Coronary artery (tissue), 2 donors: ENCODE measurements at regions not wholly inside any gene's neighbourhood (a gene's known extent, or its start where the extent isn't known, plus 50 kb on each side); places are given as distances from the start of the nearest gene placed in this dataset.

ENCODE experiments used
- DNase-seq: peaks from one replicate; pipeline ENCODE4 v3.0.0-alpha.2; 2017; ENCODE audit warnings: low spot score
- H3K27ac ChIP-seq, 2 donors: fragments of 200-600 bp; sonication (generic); one replicate each; pipeline ENCODE4 v1.5.1; 2016 to 2019
- H3K4me3 ChIP-seq: fragments of 200-600 bp; sonication (generic); 2 replicates; pipeline ENCODE4 v1.5.1; 2016; ENCODE audit warnings: mild to moderate bottlenecking, moderate library complexity
- TF ChIP-seq, protein P1 (sequence below): fragments of 200-600 bp; sonication (generic); IDR thresholded peaks from one replicate; pipeline ENCODE4 v1.5.1; 2019; ENCODE audit warnings: antibody characterized with exemption

- no peak overlapping the region for H3K27ac ChIP-seq
- DNase-seq, result no peak
- TF ChIP-seq, protein P1, sequence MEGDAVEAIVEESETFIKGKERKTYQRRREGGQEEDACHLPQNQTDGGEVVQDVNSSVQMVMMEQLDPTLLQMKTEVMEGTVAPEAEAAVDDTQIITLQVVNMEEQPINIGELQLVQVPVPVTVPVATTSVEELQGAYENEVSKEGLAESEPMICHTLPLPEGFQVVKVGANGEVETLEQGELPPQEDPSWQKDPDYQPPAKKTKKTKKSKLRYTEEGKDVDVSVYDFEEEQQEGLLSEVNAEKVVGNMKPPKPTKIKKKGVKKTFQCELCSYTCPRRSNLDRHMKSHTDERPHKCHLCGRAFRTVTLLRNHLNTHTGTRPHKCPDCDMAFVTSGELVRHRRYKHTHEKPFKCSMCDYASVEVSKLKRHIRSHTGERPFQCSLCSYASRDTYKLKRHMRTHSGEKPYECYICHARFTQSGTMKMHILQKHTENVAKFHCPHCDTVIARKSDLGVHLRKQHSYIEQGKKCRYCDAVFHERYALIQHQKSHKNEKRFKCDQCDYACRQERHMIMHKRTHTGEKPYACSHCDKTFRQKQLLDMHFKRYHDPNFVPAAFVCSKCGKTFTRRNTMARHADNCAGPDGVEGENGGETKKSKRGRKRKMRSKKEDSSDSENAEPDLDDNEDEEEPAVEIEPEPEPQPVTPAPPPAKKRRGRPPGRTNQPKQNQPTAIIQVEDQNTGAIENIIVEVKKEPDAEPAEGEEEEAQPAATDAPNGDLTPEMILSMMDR, result no peak
- no peak overlapping the region for H3K4me3 ChIP-seq
Measured at GRCh38 chr2:120549841-120550240, 185.8 kb upstream of the GLI2 start.

DNA sequence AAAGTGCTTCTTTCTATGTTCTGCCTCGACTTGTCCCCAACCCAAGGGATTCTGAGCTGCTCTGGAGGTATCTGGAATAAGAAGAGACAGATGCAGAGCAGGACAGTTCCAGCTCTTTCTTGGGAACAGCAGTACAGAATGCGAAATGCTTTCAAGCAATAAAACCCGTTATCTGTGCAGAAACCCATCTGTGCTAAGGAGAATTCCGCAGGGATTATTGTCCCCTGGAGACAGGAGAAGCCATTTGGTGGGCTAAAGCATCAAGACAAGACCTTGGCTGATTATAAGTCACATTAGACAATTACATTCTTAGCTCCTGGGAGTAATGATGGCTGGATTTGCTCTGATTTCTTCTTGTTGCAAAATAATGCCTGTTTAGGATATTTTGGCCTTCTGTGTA is 185.4 kb upstream of the GLI2 start:
- no peak overlapping the region for H3K4me3 ChIP-seq
- no peak for DNase-seq
- TF ChIP-seq, protein P1, result no peak
- no peak overlapping the region for H3K27ac ChIP-seq

DNA sequence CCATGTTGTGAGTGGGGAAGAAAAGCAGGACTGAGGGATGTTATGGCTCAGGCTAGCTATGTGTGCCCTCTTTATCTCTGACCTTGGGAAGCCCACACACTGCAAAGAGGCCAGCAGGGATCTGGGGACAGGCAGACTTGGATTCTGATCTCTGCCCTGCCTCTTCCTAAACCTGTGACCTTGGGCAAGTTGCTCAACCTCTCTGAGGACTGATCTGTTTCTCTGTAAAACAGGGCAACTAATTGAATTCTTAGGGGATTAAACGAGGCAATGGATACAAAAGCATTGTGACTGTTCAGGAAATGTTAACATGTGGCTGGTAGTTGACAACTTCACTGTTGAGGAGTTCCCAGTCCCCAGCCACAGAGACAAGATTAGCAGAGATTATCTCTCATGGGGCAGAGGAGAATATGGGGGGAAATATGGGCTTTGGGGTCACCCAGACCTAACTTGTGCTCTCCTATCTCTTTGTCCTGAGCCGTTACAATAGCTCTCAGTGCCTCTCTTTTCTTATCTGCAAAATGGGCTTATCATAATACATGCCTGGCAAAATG is 184.7 kb upstream of the GLI2 start:
- Histone ChIP-seq H3K27ac (no peak overlapping the region), H3K4me3 (no peak overlapping the region)
- DNase-seq, result no peak
- TF ChIP-seq, protein P1, result no peak

DNA sequence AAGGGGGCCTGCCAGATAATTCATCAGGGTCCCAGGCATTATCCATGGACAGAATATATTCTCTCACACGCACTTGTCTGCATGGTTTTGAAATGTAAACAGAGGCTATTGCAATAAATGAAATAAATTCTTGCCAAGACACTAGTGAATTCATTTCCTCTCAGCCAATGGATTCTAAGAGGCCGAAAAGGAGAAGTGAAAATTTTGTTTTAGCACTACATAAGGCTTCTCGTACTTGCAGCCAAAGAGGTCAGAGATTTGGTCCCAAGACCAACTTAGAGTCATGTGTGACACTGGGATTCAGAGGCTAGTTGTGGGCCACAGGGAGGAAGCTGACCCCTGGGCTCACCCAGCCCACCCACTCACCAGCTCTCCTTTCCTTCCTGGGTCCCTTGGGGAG is 184.1 kb upstream of the GLI2 start:
- Histone ChIP-seq H3K27ac (peak overlapping the region in 1 of 2 donors; percentile 33), H3K4me3 (no peak overlapping the region)
- no peak for DNase-seq
- TF ChIP-seq, protein P1, result no peak

DNA sequence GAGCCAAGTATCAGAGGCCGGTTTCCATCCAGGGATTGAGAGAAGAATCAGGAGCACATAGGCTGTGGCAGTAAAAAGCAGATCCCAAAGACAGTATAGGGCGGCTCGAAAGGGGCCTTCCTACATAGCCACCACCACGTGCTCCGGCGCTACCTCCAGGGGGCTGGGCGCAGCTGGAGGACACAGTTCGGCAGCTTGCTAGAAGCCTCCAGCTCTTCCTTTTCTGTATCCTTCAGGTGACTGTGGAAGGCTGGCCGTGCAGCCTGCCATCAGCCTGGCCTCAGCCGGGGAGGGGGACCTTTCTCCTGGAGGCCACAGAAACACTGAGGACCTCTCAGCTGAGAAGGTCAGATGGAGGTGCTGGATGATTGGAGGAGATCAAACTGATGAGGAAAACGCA is 183.6 kb upstream of the GLI2 start:
- TF ChIP-seq, protein P1, result no peak
- DNase-seq, result no peak
- H3K27ac ChIP-seq, result peak overlapping the region in 1 of 2 donors; percentile 33
- no peak overlapping the region for H3K4me3 ChIP-seq

- Histone ChIP-seq H3K4me3 (peak overlapping the region; percentile 26), H3K27ac (peak overlapping the region in 1 of 2 donors; percentile 33)
- peak; percentile 92 for DNase-seq
- TF ChIP-seq, protein P1, result peak; percentile 57
Measured at GRCh38 chr2:120552800-120553481, 182.7 kb upstream of the GLI2 start.

- Histone ChIP-seq H3K4me3 (no peak overlapping the region), H3K27ac (no peak overlapping the region)
- no peak for DNase-seq
- TF ChIP-seq, protein P1, result no peak
Measured at GRCh38 chr2:120554625-120555032, 181.0 kb upstream of the GLI2 start.
